T-cell (primary cell): ENCODE measurements at regions not wholly inside any gene's neighbourhood (a gene's known extent, or its start where the extent isn't known, plus 50 kb on each side); places are given as distances from the start of the nearest gene placed in this dataset.
"Not testable (repeated sequence)": the region's sequence is repeated elsewhere in the genome, so short reads cannot be mapped to it uniquely, and the experiment has no call there.

Experiments
- ATAC-seq, 4 experiments: fragments of 200-7000 bp in 3 of 4; fragments of 150-1000 bp in 1 of 4; cut with Tn5 transposase; replicated peaks in 1 of 4; 1 replicate in 3 of 4; 2 replicates in 1 of 4; pipeline ENCODE4 v1.10.0; 2021; ENCODE audit warnings: moderate library complexity in 3 of 4, mild to moderate bottlenecking in 2 of 4, moderate number of reproducible peaks in 1 of 4
- CTCF ChIA-PET, 2 donors: fragments of 300-600 bp; sonication (Branson Sonifier 250); formaldehyde crosslinking; loops; one replicate each; lab custom pipeline; 2022; ENCODE audit warnings: antibody characterized with exemption in 2 of 2; lab: Charles Lee
- POLR2A ChIA-PET, 2 donors: fragments of 300-600 bp; sonication (Branson Sonifier 250); formaldehyde crosslinking; loops; one replicate each; lab custom pipeline; 2022; ENCODE audit warnings: antibody characterized with exemption in 2 of 2; lab: Charles Lee
- DNase-seq, 35 experiments: peaks; one replicate each; pipeline versions ENCODE4 v3.0.0 to v3.0.0-alpha.2; 2013 to 2023
- H3K27ac ChIP-seq: one replicate; pipeline ENCODE4 v1.5.1; 2013; ENCODE audit warnings: low read length
- H3K27me3 ChIP-seq, 2 experiments: replicated peaks in 1 of 2; 1 replicate in 1 of 2; 2 replicates in 1 of 2; pipeline versions ENCODE4 v1.6.1 to v1.7.0; 2013; ENCODE audit warnings: low read length in 1 of 2, mixed read lengths in 1 of 2; ENCODE audit not compliant: control insufficient read depth in 2 of 2, insufficient read depth in 2 of 2; ENCODE audit errors: extremely low read depth in 1 of 2
- H3K36me3 ChIP-seq, 2 donors: 1 replicate in 1 of 2; 2 replicates in 1 of 2; pipeline versions ENCODE4 v1.6.1 to v1.7.0; 2013; ENCODE audit warnings: low read length in 1 of 2; ENCODE audit not compliant: control insufficient read depth in 2 of 2, insufficient read depth in 1 of 2; ENCODE audit errors: extremely low read depth in 1 of 2
- H3K4me1 ChIP-seq, 2 experiments: 1 replicate in 1 of 2; 2 replicates in 1 of 2; pipeline versions ENCODE4 v1.6.1 to v1.7.0; 2013; ENCODE audit warnings: low read length in 2 of 2, mixed read lengths in 1 of 2; ENCODE audit not compliant: insufficient read depth in 2 of 2, control insufficient read depth in 1 of 2; ENCODE audit errors: extremely low read depth in 1 of 2
- H3K4me3 ChIP-seq, 2 donors: 1 replicate in 1 of 2; 2 replicates in 1 of 2; pipeline versions ENCODE4 v1.5.1 to v1.7.0; 2013; ENCODE audit warnings: mild to moderate bottlenecking in 2 of 2, low read length in 1 of 2, moderate library complexity in 1 of 2; ENCODE audit not compliant: control insufficient read depth in 1 of 2; ENCODE audit errors: extremely low read depth in 1 of 2
- H3K9me3 ChIP-seq: 2 replicates; pipeline ENCODE4 v1.7.0; 2013
- H3K27ac Mint-ChIP-seq, 2 donors: one replicate each; pipeline ENCODE4 v1.8.0; 2020 to 2021; ENCODE audit warnings: mild to moderate bottlenecking in 2 of 2, mixed read lengths in 2 of 2
- H3K27me3 Mint-ChIP-seq, 2 donors: one replicate each; pipeline ENCODE4 v1.8.0; 2021 to 2022; ENCODE audit warnings: mixed read lengths in 2 of 2
- H3K36me3 Mint-ChIP-seq: one replicate; pipeline ENCODE4 v1.8.0; 2021; ENCODE audit warnings: mixed read lengths
- H3K4me1 Mint-ChIP-seq, 3 donors: one replicate each; pipeline ENCODE4 v1.8.0; 2020 to 2022; ENCODE audit warnings: mixed read lengths in 3 of 3, mild to moderate bottlenecking in 1 of 3
- H3K4me3 Mint-ChIP-seq, 3 donors: one replicate each; pipeline ENCODE4 v1.8.0; 2020 to 2022; ENCODE audit warnings: mild to moderate bottlenecking in 3 of 3, mixed read lengths in 3 of 3, moderate library complexity in 3 of 3
- H3K9me3 Mint-ChIP-seq, 3 donors: one replicate each; pipeline ENCODE4 v1.8.0; 2020 to 2022; ENCODE audit warnings: mixed read lengths in 3 of 3
- WGBS: methylation state at CpG from one replicate; pipeline ENCODE4 v1.1.5; 2013; ENCODE audit warnings: missing lambda C conversion rate; ENCODE audit not compliant: insufficient coverage; 5-methylcytosine and 5-hydroxymethylcytosine counted together

DNA sequence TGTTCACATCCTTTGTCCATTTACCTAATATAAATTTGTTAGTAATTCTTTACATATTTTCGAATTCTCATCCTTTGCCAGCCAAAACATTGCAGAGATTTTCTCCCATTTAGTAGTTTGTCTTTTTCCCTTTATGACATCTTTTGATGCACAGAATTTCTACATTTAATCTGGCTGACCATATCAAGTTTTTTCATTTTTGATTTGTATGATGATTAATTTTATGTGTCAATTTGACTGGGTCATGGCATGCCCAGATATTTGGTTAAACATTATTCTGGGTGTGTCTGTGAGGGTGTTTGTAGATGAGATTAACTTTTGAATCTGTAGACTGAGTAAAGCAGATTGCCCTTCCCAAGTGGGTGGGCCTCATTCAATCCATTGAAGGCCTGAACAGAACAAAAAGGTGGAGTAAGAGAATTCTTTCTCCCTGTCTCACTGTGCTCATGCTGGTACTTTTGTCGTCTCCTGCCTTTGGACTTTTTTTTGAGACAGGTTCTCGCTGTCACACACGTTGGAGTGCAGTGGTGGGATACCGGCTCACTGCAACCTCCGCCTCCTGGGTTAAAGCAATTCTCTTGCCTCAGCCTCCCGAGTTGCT is 72.1 kb upstream of the EPB41L1 start:
- 94% methylated on average over 3 of the region's 7 CpGs for WGBS
- POLR2A ChIA-PET: no interaction called here

DNA sequence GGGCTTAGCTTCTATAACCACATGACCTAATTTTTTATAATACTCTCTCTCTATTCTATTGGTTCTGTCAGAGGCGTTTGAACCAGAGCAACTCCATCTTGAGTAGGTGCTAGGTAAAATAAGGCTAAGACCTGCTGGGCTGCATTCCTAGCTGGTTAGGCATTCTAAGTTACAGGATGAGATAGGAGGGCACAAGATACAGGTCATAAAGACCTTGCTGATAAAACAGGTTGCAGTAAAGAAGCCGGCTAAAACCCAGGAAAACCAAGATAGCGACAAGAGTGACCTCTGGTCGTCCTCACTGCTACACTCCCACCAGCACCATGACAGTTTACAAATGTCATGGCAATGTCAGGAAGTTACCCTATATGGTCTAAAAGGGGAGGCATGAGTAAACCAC is 71.3 kb upstream of the EPB41L1 start:
- H3K4me3 ChIP-seq, H3K4me1 ChIP-seq: not testable (repeated sequence)
- no CpG with 5 or more reads among the region's 4 CpGs for WGBS

More for the DNA sequence above, 72.1 kb upstream of the EPB41L1 start:
- Mint-ChIP-seq H3K4me1 (peaks cover 0 to 2% (median 0%) of the 10 kb centered on the region in 3 donors), H3K27ac (no peak overlapping the region), H3K4me3 (no peak overlapping the region), H3K36me3 (no peaks in the 10 kb centered on the region), H3K9me3 (no peaks in the 10 kb centered on the region), H3K27me3 (peaks cover 25 to 33% of the 10 kb centered on the region in 2 donors)
- CTCF ChIA-PET: no interaction called here
- no peak overlapping the region for H3K4me3 ChIP-seq
- no peaks in the 10 kb centered on the region for H3K36me3 ChIP-seq
- H3K27ac ChIP-seq: no peak overlapping the region
- H3K9me3 ChIP-seq: no peaks in the 10 kb centered on the region
- no peaks in the 10 kb centered on the region for H3K4me1 ChIP-seq
- H3K27me3 ChIP-seq: peaks cover 0 to 7% of the 10 kb centered on the region in 2 experiments
- ATAC-seq: no peak
- no peak for DNase-seq

DNA sequence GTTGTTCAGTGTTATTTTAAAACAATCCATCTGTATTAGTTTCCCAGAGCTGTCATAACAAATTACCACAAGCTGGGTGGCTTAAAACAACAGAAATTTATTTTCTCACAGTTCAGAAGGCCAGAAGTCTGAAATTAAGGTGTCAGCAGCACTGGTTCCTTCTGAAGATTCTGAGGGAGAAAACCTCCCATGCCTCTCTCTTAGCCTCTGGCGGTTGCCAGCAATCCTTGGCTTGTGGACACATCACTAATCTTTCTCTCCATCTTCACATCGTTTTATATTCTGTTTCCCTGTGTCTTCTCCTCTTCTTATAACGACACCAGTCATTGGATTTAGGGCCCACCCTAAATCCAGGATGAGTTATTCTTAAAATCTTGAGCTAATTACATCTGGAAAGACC is 70.2 kb upstream of the EPB41L1 start:
- DNase-seq (no peak), ATAC-seq (no peak)
- WGBS: 82% methylated on average over 2 of the region's 3 CpGs
- no peak overlapping the region for H3K4me3 ChIP-seq
- H3K27ac ChIP-seq: no peak overlapping the region
- peaks cover 0 to 12% of the 10 kb centered on the region in 2 experiments for H3K27me3 ChIP-seq
- Mint-ChIP-seq H3K27ac (no peak overlapping the region), H3K27me3 (peaks cover 30 to 33% of the 10 kb centered on the region in 2 donors), H3K4me1 (peaks cover 0 to 2% (median 0%) of the 10 kb centered on the region in 3 donors), H3K9me3 (no peaks in the 10 kb centered on the region), H3K36me3 (no peaks in the 10 kb centered on the region), H3K4me3 (no peak overlapping the region)
- no peaks in the 10 kb centered on the region for H3K36me3 ChIP-seq
- ChIA-PET CTCF (no interaction called here), POLR2A (no interaction called here)
- H3K9me3 ChIP-seq: no peaks in the 10 kb centered on the region
- H3K4me1 ChIP-seq: no peaks in the 10 kb centered on the region

More for the DNA sequence above, 71.3 kb upstream of the EPB41L1 start:
- CTCF ChIA-PET, ATAC-seq, H3K4me3 Mint-ChIP-seq, H3K36me3 ChIP-seq, H3K36me3 Mint-ChIP-seq, H3K27ac ChIP-seq, POLR2A ChIA-PET, H3K27me3 ChIP-seq, DNase-seq, H3K4me1 Mint-ChIP-seq, H3K9me3 Mint-ChIP-seq, H3K27ac Mint-ChIP-seq, H3K9me3 ChIP-seq: not testable (repeated sequence)
- peaks cover 29 to 30% of the 10 kb centered on the region in 2 donors for H3K27me3 Mint-ChIP-seq

DNA sequence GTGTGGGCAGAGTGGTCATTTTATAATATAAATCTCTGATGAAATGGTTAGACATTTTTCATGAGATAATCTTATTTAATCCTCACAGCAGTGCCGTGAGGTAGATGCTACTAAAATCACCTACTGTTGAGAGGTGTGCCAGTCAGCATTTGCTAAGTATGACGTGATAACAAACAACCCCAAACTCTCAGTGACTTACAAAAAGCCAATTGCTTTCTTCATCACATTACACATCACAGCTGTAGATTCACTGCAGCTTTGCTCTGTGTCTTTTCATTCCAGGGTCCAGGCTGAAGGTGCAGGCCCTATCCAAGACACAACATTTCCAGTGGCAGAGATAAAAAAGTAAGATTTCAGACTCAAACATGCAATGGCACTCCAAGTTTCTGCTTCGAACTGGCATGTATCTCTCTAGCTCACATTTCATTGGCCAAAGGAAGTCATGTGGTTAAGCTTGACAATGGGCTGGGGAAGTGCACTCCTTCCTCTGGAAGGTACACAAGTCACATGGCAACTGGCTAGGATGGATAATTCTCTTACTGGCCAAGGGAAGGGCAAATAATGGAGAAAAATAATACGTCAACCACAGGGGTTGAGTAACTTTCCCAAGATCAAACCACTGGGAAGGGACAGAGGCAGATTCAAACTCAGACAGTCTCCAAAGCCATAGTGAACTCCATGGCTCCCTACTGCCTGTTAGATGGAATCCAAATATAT is 69.5 kb upstream of the EPB41L1 start:
- H3K4me1 Mint-ChIP-seq: no peaks in the 10 kb centered on the region
- H3K4me3 ChIP-seq: no peak overlapping the region
- H3K36me3 ChIP-seq: no peaks in the 10 kb centered on the region
- no peak for ATAC-seq
- peaks cover 0 to 15% of the 10 kb centered on the region in 2 experiments for H3K27me3 ChIP-seq
- peaks cover 29 to 30% of the 10 kb centered on the region in 2 donors for H3K27me3 Mint-ChIP-seq
- no peaks in the 10 kb centered on the region for H3K4me1 ChIP-seq
- DNase-seq: no peak
- no peaks in the 10 kb centered on the region for H3K9me3 ChIP-seq
- no peak overlapping the region for H3K27ac Mint-ChIP-seq
- no CpG with 5 or more reads among the region's 4 CpGs for WGBS
- no peaks in the 10 kb centered on the region for H3K36me3 Mint-ChIP-seq
- ChIA-PET POLR2A (interaction anchor here in 1 of 2 donors (0.6 kb wide), 1 partner anchor 1465 kb away, joined by 5 read pairs; no protein-coding TSS in a partner anchor), CTCF (no interaction called here)
- H3K4me3 Mint-ChIP-seq: no peak overlapping the region
- no peak overlapping the region for H3K27ac ChIP-seq
- no peaks in the 10 kb centered on the region for H3K9me3 Mint-ChIP-seq

DNA sequence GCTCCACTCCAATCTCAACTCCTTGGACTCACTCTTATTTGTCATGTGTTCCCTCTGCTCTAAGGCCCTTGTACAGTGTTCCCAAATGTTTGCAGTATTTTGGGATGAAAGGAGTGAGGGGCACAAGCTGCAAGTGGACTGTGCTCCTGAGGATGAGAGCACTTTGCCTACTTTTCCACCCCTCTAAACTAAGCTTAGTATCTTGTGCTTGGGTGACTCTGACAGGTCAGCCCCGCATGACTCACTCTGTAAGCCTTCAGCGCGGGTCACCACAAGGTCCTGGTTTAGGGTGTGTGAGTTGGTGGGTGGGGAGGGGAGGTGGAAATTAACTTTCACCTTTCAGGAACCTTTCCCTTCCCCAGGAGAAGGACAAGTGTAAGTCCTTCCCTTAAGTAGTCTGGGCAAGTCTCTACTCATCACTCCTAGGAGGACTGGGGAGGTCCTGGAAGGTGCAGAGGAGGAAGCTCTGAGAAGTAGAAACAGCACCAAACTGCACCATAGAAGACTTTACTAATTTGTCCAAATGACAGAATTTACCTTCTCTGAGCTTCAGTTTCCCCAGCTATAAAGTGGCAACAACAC is 68.8 kb upstream of the EPB41L1 start:
- no peaks in the 10 kb centered on the region for H3K36me3 Mint-ChIP-seq
- no peaks in the 10 kb centered on the region for H3K4me1 ChIP-seq
- no peak for ATAC-seq
- no CpG with 5 or more reads among the region's 3 CpGs for WGBS
- DNase-seq: no peak
- no peaks in the 10 kb centered on the region for H3K9me3 ChIP-seq
- ChIA-PET POLR2A (interaction anchor here in 1 of 2 donors (0.6 kb wide), 1 partner anchor 1464 kb away, joined by 5 read pairs; no protein-coding TSS in a partner anchor), CTCF (interaction anchor here in 1 of 2 donors (0.7 to 1.4 kb wide), 2 partner anchors 53 to 1121 kb away, joined by 4 to 5 read pairs; no protein-coding TSS in a partner anchor)
- no peaks in the 10 kb centered on the region for H3K9me3 Mint-ChIP-seq
- H3K4me1 Mint-ChIP-seq: no peaks in the 10 kb centered on the region
- peaks cover 34 to 36% of the 10 kb centered on the region in 2 donors for H3K27me3 Mint-ChIP-seq
- H3K4me3 ChIP-seq: no peak overlapping the region
- H3K27me3 ChIP-seq: peaks cover 0 to 22% of the 10 kb centered on the region in 2 experiments
- H3K27ac Mint-ChIP-seq: no peak overlapping the region
- H3K27ac ChIP-seq: no peak overlapping the region
- no peaks in the 10 kb centered on the region for H3K36me3 ChIP-seq
- H3K4me3 Mint-ChIP-seq: no peak overlapping the region

DNA sequence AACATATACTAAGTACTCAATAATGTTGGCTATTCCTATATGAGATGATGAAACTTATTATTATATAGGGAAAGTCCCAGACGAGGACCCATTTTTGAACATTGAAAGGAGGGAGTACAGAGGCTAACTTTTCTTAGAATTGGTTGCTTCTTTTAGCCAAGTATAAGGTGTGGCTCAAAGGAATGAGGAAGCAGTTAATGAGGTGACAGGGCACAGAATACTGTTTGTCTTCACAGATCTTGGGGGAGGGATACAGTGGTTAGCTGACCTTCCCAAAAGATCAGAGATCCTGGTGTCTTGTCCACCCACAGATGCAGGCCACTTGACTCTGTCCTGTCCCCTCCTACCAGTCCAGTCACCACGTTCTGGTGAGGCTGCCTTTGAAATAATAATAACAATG is 67.8 kb upstream of the EPB41L1 start:
- no peak for ATAC-seq
- POLR2A ChIA-PET: no interaction called here
- no peak overlapping the region for H3K27ac ChIP-seq

More for the DNA sequence above, 67.8 kb upstream of the EPB41L1 start:
- CTCF ChIA-PET: interaction anchor here in 1 of 2 donors (0.7 to 1.4 kb wide), 2 partner anchors 52 to 80 kb away, joined by 4 to 6 read pairs; no protein-coding TSS in a partner anchor
- Histone ChIP-seq H3K4me3 (no peak overlapping the region), H3K27me3 (peaks cover 3 to 31% of the 10 kb centered on the region in 2 experiments), H3K36me3 (no peaks in the 10 kb centered on the region), H3K9me3 (no peaks in the 10 kb centered on the region), H3K4me1 (peaks cover 0 to 2% of the 10 kb centered on the region in 2 experiments)
- WGBS: no CpG with 5 or more reads among the region's 2 CpGs
- H3K27me3 Mint-ChIP-seq: peaks cover 44% of the 10 kb centered on the region in 2 donors
- H3K9me3 Mint-ChIP-seq: no peaks in the 10 kb centered on the region
- no peak overlapping the region for H3K4me3 Mint-ChIP-seq
- H3K4me1 Mint-ChIP-seq: peaks cover 0 to 3% (median 2%) of the 10 kb centered on the region in 3 donors
- no peak for DNase-seq
- H3K27ac Mint-ChIP-seq: no peak overlapping the region
- H3K36me3 Mint-ChIP-seq: no peaks in the 10 kb centered on the region
